ENCODE measurements at regions not wholly inside any gene's neighbourhood (a gene's known extent, or its start where the extent isn't known, plus 50 kb on each side); places are given as distances from the start of the nearest gene placed in this dataset.

DNA sequence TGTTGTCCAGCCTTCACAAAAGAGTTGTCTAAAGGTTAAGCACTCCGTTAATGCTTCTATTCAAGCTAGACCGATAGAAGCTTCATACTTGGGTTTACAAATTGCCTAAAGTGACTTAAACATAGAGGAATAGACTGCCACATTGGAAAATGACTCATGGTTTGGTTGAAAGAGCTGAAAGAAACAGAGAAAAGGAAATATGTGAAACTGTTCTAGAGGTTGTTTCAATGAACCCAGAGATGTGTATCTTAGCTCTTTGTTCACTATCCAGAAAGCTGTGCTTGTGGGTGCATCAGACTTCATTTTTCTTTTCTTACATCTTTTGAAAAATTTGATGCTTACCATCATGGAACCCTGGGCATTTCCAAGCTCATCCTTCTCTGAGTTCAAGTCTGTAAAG lies 736.2 kb downstream of the INHBA start:
- no peak for DNase-seq

DNA sequence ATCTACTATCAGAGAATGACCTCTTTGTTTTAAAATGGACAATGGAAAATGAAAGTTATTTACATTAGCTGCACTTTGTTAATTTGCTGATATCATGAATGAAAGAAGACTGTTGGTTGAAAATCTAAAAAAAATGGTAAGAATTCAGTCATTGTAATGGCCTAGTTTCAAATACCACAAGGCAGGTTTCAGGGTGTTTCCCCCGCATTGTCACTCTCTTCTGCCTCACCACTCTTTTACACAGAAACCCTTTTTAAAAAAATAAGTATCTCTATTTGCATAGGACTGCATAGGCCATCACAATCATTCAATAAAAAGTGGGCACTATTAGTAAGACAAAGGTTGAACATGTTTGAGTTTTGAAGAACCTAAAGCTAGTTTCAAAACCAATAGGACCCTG lies 737.1 kb downstream of the INHBA start:
- no peak for DNase-seq

DNA sequence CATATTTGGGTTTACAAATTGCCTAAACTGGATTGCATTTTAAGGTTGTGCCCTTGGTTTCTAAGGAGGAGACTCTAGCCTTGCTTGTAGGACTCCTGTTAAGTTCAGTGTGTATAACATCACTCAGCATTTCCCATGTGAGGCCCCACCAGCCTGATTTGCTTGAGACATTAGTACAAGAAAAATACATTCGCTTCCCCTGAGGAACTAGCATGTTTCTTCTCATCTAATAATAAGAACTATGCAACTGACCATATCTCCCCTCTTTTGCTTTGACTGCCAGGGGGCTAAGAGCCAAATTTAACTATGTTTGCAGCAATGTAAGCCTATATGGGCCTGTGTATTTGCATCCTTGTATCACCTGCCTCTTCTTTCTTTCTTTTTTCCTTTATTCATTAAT lies 737.9 kb downstream of the INHBA start:
- no peak for DNase-seq

DNA sequence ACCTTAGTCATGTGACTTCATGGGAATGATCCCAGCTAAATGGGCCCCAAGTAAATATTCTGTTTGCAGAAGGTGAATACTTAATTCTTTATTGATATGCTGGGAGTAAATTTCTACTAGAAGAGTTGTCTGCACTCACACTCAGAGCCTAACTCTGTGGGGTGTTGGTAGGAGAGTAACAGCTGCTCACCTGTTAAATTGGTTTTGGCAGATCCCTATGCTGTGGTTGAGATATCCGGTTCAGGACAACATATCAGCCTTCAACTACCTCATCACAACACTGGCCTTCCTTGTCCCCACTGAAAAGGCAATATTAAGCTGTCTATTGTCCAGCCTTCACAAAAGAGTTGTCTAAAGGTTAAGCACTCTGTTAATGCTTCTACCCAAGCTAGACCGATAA lies 738.3 kb downstream of the INHBA start:
- no peak for DNase-seq

DNA sequence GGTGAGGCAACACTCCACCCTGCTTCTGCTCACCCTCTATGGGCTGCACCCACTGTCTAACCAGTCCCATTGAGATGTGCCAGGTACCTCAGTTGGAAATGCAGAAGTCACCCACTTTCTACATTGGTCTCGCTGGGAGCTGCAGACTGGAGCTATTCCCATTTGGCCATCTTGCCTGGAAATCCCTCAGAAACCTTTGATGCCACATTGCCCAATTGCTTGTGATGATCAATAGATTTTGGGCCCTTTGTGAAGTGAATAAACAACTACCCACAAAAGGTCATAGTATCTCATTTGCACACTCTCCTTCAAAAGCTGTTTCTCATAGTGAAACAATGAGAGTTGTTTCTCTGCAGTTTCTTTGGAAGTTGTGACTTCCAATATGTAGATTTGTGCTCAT lies 742.9 kb downstream of the INHBA start:
- DNase-seq: no peak

DNA sequence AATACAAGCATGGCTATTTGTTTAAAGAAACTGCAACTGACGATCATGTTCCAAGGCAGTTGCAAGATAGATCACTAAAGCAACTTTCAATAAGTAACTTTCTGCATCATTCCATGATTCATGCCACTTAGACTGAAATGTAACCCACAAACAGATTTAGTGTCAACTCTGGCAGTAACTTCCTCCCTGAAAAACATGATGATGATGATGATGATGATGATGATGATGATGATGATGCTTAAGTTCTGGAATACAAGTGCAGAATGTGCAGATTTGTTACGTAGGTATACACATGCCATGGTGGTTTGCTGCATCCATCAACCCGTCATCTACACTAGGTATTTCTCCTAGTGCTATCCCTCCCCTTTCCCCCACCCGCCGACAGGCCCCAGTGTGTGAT lies 754.7 kb downstream of the INHBA start:
- no peak for DNase-seq

DNA sequence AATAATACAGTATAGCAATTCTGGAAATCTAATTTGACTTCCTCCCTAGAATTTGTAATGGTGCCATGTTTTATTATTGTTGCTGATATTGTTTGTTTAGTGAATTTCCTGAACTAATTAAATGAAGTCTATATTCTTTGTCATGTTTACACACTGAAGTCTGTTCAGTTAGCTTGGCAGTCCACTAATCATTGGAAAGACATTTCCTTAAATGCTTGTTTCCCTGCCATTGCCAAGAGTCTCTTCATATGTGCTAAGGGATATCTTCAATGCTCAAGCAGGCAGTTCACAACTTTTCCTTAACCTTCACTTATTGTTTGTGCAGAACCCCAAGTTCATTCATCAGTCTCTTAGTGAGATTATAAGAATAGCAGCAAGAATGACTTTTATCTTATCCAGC lies 755.3 kb downstream of the INHBA start:
- no peak for DNase-seq

DNA sequence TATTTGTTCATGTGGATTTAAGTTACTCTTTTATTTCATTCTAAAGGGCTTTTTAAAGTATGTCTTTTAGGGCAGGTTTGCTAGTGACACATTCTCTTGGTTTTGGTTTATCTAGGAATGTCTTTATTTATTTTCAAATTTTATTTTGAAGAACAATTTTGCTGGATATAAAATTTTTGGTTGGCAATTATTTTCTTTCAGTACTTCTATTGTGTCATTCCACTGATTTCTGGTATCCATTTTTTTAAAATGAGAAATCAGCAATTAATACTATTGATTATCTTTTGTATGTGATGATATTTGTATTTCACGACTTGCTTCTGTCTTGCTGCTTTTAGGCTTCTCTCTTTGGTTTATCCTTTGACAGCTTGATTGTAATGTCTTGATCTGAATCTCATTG lies 756.3 kb downstream of the INHBA start:
- no peak for DNase-seq

DNA sequence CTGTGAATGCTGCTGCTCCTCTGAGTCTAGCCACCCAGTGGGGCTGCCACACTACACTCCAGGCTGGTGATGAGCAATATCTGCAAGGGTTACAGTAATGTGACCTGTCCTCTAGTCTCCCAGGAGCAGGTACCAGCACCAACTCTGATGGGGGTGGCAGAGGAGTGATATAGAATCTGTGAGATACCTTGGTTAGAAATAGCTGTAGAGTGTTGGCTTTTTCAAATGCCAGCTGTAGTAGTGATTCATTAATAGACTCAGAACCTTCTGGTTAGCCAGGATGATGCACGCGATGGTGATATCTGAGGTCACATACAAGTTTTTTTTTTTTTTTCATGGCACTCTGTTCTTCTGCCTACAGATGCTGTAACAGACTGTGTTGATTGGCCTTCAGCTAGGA lies 757.1 kb downstream of the INHBA start:
- DNase-seq: no peak

DNA sequence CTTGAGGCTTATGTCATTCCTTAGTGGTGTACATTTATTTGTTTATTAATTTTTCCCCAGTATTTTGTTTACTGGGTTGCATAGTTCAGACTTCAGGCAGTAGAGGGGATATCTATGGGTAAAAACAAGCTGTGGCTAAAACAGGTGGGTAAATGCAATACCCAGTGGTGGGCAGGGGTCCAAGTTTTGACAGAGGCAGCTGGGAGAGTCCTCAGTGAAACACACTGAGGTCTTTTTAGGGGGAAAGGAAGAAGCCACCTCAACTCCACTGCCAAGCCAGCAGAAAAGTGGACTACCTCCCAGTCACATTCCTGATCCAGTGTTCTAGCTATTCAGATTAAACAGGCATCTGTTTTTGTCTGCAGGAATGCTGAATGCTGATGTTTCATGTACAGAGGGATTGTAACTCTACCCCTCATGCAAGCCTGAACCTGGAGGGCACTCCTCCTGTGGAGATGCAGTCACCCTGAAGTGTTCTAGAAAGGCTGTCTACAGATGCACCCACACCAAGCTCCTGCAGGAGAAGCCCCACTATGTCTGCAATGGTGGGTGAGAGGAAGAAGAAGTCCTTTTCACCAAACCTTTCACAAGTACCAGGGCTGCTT lies 757.8 kb downstream of the INHBA start:
- no peak for DNase-seq

DNA sequence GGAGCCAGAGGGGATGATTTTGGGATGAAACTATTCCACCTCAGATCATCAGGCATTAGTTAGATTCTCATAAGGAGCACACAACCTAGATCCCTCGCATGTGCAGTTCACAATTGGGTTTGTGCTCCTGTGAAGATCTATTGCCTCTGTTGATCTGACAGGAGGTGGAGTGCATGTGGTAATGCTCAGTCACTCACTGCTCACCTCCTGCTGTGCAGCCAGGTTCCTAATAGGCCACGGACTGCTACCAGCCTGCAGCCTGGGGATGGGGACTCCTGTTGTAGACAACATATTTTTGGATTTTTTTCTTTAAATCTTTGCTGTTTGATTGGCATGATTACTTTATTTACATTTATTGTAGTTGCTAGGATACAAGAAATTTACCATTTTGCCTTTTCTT lies 765.0 kb downstream of the INHBA start:
- no peak for DNase-seq

DNA sequence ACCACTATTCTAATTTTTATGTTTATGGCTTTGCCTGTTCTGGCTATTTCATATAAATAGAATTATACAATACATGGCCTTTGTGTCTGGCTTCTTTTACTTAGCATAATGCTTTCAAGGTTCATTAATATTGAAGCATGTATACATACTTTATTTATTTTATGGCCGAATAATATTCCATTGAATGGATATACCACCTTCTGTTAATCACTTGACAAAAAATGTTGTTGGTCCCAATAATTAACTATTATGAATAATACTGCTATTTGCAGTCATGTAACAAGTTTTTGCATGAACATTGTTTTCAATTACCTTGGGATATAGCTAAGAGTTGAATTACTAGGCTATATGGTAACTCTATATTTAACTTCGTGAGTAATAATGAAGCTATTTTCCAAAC lies 767.5 kb downstream of the INHBA start:
- DNase-seq: no peak

DNA sequence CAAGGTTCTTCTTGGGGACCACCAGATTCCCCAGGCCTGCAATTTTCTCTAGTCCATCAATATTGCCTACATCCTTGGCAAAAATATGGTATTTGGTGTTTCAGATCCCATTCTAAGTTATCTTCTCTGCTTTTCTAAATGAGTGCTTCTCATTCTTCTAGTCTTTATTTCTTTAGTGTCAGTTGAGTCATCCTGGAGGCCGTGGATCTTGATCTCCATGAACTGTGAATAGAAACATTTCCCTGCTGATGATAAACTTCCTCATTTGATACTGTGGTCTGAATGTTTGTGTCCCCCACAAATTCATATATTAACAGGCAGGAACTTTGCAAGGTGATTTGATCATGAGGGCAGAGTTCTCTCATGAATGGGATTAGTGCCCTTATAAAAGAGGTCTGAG lies 779.3 kb downstream of the INHBA start:
- no peak for DNase-seq

DNA sequence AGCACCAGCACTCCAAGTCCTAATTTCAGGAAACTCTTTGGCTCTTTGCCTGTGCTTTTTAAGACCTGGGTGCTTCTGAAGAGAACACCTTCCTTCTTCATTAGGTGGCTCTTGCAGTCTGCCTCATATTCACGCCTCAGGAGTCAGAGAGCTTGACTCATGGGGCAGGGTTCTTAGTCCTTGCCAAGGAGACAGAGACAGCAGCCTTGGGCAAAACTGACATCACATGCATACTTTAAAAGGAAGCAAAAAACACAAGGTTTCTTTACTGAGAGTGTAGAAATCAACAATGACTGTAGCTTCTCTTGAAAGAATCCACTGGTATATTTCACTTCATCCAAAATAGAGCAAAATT lies 780.6 kb downstream of the INHBA start:
- no peak for DNase-seq

DNA sequence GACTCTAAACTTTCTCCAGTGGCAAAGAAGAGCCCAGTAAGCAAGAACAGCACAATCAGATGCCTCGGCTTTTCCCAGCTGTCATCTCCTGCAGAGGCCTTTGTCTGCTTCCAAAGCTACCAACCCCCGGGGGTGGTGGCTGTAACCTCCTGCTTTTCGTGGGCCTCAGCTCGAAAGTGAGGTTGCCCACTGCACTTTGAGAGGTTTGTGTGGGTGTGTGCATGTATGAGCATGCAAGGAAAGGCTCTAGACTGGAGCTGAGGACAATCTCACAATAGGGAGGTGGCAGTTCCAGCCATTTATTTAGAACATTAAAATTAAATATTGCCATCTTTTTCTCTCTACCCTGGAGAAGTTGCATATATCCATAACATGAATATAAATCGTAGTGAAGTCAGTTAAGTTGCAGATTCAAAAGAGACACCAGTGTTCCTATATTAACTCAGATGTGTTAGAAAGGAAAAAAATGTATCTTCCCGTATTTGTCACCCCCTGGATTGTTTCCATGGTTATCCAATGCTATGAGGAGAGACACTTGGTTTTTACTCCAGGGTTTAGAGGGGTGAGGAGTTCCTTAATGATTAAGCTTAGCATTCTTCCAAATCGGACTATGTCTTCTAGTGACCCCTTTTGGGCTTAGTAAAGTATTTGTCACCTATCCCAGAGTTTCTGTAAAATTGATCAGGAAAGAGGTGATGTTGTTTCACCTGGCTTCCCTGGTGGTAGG lies 781.1 kb downstream of the INHBA start:
- no peak for DNase-seq

DNA sequence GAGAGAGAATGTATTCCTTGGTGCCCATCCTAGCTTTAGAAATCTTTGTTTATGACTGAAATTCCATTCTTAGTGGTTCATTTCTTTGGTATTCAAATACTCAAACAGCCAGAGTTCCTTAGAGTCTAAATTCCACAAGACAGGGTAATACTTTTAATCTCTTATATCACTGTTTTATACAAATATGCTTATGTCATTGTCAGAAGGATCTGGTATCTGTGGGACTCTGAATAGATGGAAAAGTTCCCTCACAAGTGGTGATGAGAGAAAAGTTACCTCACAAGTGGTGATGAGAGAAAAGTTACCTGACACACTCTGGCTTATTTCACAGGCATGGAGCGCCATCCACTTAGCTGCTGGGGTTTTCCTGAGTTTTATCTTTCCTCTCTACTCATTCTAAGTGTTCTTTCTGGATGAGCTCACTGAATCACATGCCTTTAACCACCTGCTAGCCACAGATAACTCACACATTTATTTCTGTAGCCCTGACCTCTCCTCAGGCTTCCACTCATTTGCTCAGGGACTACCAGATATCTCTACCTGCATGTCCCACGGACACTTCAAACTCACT lies 784.0 kb downstream of the SUGCT start:
- DNase-seq: no peak

DNA sequence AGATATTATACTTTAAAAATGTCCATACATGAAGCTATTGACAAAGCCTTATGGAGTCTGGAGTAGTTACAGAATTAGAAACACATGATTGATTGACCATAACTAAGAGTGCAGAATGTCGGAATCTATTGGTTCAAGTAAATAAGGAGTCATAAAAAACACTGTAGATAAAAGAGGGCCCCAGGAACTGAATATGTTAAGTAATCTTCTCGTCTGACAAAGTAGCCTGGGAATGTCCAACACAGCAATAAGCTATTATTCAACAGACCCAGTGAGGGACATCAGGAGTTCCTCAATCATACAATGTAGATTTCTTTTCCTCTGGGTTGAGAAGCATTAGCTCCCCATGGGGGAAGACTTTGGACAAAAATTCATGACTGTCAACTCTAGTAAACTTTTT lies 782.0 kb downstream of the SUGCT start:
- no peak for DNase-seq

DNA sequence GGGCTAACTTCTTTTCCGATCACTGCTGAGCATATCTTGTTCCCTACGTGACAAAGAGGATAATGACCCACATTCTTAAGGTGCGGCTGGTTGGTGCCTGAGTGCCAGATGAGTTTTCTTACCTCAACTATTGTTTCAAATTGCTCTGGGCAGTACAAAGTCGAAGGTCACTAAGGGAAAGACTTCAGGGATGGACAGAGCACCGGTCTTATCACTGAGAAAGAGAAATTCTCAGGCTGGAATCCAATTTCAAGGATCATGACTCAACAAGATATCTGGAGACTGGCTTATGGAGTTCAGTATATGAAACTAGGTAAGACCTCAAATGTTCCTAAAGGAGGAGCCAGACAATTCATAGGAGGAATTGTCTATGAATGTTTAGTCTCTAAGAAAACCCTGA lies 780.3 kb downstream of the SUGCT start:
- DNase-seq: no peak
